ENCODE measurements at regions not wholly inside any gene's neighbourhood (a gene's known extent, or its start where the extent isn't known, plus 50 kb on each side); places are given as distances from the start of the nearest gene placed in this dataset.

DNA sequence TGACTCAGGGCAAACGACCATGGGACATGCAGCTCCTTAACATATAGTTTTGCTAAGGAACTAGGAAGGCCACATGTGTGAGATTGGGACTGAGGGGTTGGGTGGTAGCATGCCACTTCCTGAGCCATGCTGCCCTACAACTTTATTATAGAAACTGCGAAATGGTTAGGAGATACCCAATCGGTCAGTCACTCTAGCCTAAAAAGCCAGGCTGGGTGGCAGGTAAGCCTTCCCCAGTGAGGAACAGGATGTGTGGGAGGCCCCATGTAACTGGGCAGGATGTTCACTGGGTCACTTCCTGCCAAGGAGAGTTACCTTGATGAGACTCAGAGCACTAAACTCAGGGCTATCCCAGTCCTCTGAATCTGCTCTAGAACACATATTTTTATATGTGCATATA is 123.5 kb downstream of the MAP3K7 start:
- H3K4me1 ChIP-seq (ENCODE audit: low read length), result peaks cover 29% of the 10 kb centered on the region
- H3K9me2 ChIP-seq (replicated peaks; ENCODE audit: insufficient read depth, low read length), result no peaks in the 10 kb centered on the region
- H3K79me2 ChIP-seq (ENCODE audit: low read length), result no peaks in the 10 kb centered on the region
- peak overlapping the region; percentile 19; the same call in 1 of the 2 replicates for H3K27ac ChIP-seq (ENCODE audit: low read length)
- H3K27me3 ChIP-seq (replicated peaks; ENCODE audit: insufficient read depth, low read length), result no peaks in the 10 kb centered on the region
- H3K4me3 ChIP-seq (ENCODE audit: low read length), result no peak overlapping the region
- H4K20me1 ChIP-seq (ENCODE audit: insufficient read depth, low read length), result no peaks in the 10 kb centered on the region
- H2AFZ ChIP-seq (ENCODE audit: low read length), result peak overlapping the region; percentile 66
- H3F3A ChIP-seq (ENCODE audit: insufficient read depth, low read length), result no peaks in the 10 kb centered on the region
- H3K9me3 ChIP-seq (replicated peaks; ENCODE audit: insufficient read depth, low read length), result no peaks in the 10 kb centered on the region
- no peak for TF ChIP-seq EZH2phosphoT487 (IDR thresholded peaks at IDR 0.05; ENCODE audit: low read length)
- TF ChIP-seq EZH2 (optimal IDR thresholded peaks at IDR 0.05; ENCODE audit: low read depth, low read length), result no peak
- TF ChIP-seq, protein P1, sequence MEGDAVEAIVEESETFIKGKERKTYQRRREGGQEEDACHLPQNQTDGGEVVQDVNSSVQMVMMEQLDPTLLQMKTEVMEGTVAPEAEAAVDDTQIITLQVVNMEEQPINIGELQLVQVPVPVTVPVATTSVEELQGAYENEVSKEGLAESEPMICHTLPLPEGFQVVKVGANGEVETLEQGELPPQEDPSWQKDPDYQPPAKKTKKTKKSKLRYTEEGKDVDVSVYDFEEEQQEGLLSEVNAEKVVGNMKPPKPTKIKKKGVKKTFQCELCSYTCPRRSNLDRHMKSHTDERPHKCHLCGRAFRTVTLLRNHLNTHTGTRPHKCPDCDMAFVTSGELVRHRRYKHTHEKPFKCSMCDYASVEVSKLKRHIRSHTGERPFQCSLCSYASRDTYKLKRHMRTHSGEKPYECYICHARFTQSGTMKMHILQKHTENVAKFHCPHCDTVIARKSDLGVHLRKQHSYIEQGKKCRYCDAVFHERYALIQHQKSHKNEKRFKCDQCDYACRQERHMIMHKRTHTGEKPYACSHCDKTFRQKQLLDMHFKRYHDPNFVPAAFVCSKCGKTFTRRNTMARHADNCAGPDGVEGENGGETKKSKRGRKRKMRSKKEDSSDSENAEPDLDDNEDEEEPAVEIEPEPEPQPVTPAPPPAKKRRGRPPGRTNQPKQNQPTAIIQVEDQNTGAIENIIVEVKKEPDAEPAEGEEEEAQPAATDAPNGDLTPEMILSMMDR (IDR thresholded peaks at IDR 0.05; ENCODE audit: low read length), result no peak
- H3K9ac ChIP-seq (ENCODE audit: low read length), result no peak overlapping the region
- H3K4me2 ChIP-seq (ENCODE audit: low read depth, low read length), result peak overlapping the region; percentile 4; the same call in 1 of the 2 replicates
- peak; percentile 33 for DNase-seq
- H3K36me3 ChIP-seq (replicated peaks; ENCODE audit: insufficient read depth, low read length), result no peaks in the 10 kb centered on the region

DNA sequence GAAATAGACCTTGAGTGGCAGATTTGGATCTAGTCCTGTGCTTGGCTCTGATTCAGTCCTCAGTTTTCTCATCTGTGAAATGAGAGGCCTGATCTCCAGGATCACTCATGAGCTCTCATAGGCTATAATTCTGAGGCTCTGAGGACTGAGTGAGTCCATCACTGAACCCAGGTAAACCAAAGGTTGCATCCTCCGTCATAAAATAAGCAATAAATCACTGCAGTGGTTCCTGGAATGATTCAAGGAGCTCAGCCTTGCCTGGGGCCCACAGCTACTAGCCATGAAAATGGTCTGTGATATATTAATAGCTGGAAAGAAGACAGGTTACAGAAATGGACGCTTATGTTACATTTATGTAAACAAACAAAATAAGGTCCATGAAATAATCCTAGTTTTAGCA is 124.8 kb downstream of the MAP3K7 start:
- H3K9me2 ChIP-seq (replicated peaks; ENCODE audit: insufficient read depth, low read length), result no peaks in the 10 kb centered on the region
- H4K20me1 ChIP-seq (ENCODE audit: insufficient read depth, low read length), result no peaks in the 10 kb centered on the region
- DNase-seq, result no peak
- no peak overlapping the region for H3K4me2 ChIP-seq (ENCODE audit: low read depth, low read length)
- no peak overlapping the region for H2AFZ ChIP-seq (ENCODE audit: low read length)
- no peaks in the 10 kb centered on the region for H3K79me2 ChIP-seq (ENCODE audit: low read length)
- no peak overlapping the region for H3K4me3 ChIP-seq (ENCODE audit: low read length)
- H3K36me3 ChIP-seq (replicated peaks; ENCODE audit: insufficient read depth, low read length), result no peaks in the 10 kb centered on the region
- H3K4me1 ChIP-seq (ENCODE audit: low read length), result peaks cover 34% of the 10 kb centered on the region
- TF ChIP-seq EZH2 (optimal IDR thresholded peaks at IDR 0.05; ENCODE audit: low read depth, low read length) (no peak), EZH2phosphoT487 (IDR thresholded peaks at IDR 0.05; ENCODE audit: low read length) (no peak)
- TF ChIP-seq, protein P1 (IDR thresholded peaks at IDR 0.05; ENCODE audit: low read length), result no peak
- H3F3A ChIP-seq (ENCODE audit: insufficient read depth, low read length), result no peaks in the 10 kb centered on the region
- no peaks in the 10 kb centered on the region for H3K27me3 ChIP-seq (replicated peaks; ENCODE audit: insufficient read depth, low read length)
- H3K9ac ChIP-seq (ENCODE audit: low read length), result no peak overlapping the region
- H3K27ac ChIP-seq (ENCODE audit: low read length), result no peak overlapping the region
- H3K9me3 ChIP-seq (replicated peaks; ENCODE audit: insufficient read depth, low read length), result no peaks in the 10 kb centered on the region

DNA sequence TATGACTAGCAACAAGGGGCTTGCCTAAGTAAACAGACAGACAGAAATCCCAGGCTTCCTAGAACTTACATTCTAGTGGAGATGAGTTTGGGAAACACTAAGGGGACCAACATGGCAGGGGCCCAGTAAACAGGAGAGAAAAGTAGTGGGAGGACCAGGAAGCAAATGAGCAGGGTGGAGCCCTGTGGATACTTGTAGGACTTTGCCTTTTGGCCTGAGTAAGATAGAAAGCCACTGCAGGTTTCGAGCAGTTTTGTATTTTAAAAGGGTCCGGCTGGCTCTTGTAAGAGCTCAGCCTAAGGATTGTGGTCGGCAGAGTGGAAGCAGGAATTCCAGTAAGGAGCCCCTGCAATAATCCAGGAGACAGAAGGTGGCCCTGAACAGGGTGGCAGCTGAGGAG is 125.5 kb downstream of the MAP3K7 start:
- TF ChIP-seq EZH2 (optimal IDR thresholded peaks at IDR 0.05; ENCODE audit: low read depth, low read length) (no peak), EZH2phosphoT487 (IDR thresholded peaks at IDR 0.05; ENCODE audit: low read length) (no peak)
- TF ChIP-seq, protein P1 (IDR thresholded peaks at IDR 0.05; ENCODE audit: low read length), result no peak
- H3K9ac ChIP-seq (ENCODE audit: low read length), result no peak overlapping the region

More for the DNA sequence above, 125.5 kb downstream of the MAP3K7 start:
- Histone ChIP-seq H3F3A (ENCODE audit: insufficient read depth, low read length) (no peaks in the 10 kb centered on the region), H3K27me3 (replicated peaks; ENCODE audit: insufficient read depth, low read length) (no peaks in the 10 kb centered on the region), H3K4me1 (ENCODE audit: low read length) (peaks cover 33% of the 10 kb centered on the region), H2AFZ (ENCODE audit: low read length) (no peak overlapping the region), H3K79me2 (ENCODE audit: low read length) (no peaks in the 10 kb centered on the region), H3K4me3 (ENCODE audit: low read length) (no peak overlapping the region), H3K27ac (ENCODE audit: low read length) (no peak overlapping the region), H3K4me2 (ENCODE audit: low read depth, low read length) (no peak overlapping the region), H3K9me2 (replicated peaks; ENCODE audit: insufficient read depth, low read length) (no peaks in the 10 kb centered on the region), H3K9me3 (replicated peaks; ENCODE audit: insufficient read depth, low read length) (no peaks in the 10 kb centered on the region), H3K36me3 (replicated peaks; ENCODE audit: insufficient read depth, low read length) (no peaks in the 10 kb centered on the region), H4K20me1 (ENCODE audit: insufficient read depth, low read length) (no peaks in the 10 kb centered on the region)
- no peak for DNase-seq

All from MM.1S (cell line).